ENCODE measurements at regions not wholly inside any gene's neighbourhood (a gene's known extent, or its start where the extent isn't known, plus 50 kb on each side); places are given as distances from the start of the nearest gene placed in this dataset.
"Not testable (repeated sequence)": the region's sequence is repeated elsewhere in the genome, so short reads cannot be mapped to it uniquely, and the experiment has no call there.

DNA sequence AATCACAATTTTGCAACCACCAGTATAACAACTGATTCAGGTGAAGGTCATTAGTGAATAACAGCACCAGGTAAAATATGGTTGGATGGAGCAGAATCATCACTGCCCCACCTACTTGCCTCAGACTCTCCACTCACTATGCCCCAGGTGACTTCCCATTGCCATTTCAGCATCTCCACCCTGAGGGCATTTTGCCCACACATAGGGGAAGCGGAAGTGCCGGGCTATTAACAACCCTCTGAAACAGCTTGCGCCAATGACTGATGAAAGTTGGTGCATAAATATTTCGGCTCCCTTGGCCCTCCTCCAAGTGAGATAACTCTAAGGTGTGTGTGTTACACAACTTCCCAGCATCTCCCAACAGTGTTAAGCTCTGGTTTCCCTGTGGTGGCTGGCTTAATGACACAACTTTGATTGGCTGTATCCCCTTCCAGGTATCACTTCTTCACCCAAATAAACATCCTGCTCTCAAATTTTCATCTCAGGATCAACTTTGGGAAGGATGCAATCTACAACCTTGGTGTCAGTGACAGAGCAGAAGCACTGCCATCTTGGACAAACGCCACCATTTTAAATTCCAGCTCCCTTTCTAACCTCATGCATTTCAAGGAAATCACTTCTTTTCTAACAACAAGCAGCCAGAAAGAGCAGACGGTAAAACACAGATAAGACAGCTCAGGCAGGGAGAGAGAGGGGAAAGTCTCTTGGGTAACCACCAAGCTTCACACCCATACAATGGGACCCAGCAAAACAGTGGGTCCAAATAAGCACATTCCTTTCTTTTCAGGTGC is 73.6 kb upstream of the PPP2R5C start:
- TF ChIP-seq CTCF (conservative IDR thresholded peaks at IDR 0.05), result no peak
- H3K9me3 Mint-ChIP-seq, result no peaks in the 10 kb centered on the region
- no peak for DNase-seq (ENCODE audit: low read depth, low spot score)
- H3K27ac Mint-ChIP-seq (ENCODE audit: unreplicated experiment), result no peak overlapping the region
- H3K36me3 Mint-ChIP-seq (ENCODE audit: low read depth), result peaks cover 3% of the 10 kb centered on the region
- H3K4me1 Mint-ChIP-seq, result no peaks in the 10 kb centered on the region
- peaks cover 36% of the 10 kb centered on the region for H3K27me3 Mint-ChIP-seq (ENCODE audit: low read depth)
- H3K4me3 Mint-ChIP-seq, result no peak overlapping the region

- peaks cover 3% of the 10 kb centered on the region for H3K36me3 Mint-ChIP-seq (ENCODE audit: low read depth)
- no peak for TF ChIP-seq CTCF (conservative IDR thresholded peaks at IDR 0.05)
- no peak for DNase-seq (ENCODE audit: low read depth, low spot score)
- no peak overlapping the region for H3K4me3 Mint-ChIP-seq
- H3K27me3 Mint-ChIP-seq (ENCODE audit: low read depth), result peaks cover 27% of the 10 kb centered on the region
- H3K9me3 Mint-ChIP-seq, result no peaks in the 10 kb centered on the region
- no peak overlapping the region for H3K27ac Mint-ChIP-seq (ENCODE audit: unreplicated experiment)
- H3K4me1 Mint-ChIP-seq, result no peaks in the 10 kb centered on the region
Measured at GRCh38 chr14:101689039-101689501, 72.4 kb upstream of the PPP2R5C start.

- H3K4me1 Mint-ChIP-seq; H3K27ac Mint-ChIP-seq (ENCODE audit: unreplicated experiment); H3K36me3 Mint-ChIP-seq (ENCODE audit: low read depth); H3K4me3 Mint-ChIP-seq; DNase-seq (ENCODE audit: low read depth, low spot score); H3K9me3 Mint-ChIP-seq: not testable (repeated sequence)
- peaks cover 18% of the 10 kb centered on the region for H3K27me3 Mint-ChIP-seq (ENCODE audit: low read depth)
Measured at GRCh38 chr14:101689966-101690365, 71.5 kb upstream of the PPP2R5C start.

DNA sequence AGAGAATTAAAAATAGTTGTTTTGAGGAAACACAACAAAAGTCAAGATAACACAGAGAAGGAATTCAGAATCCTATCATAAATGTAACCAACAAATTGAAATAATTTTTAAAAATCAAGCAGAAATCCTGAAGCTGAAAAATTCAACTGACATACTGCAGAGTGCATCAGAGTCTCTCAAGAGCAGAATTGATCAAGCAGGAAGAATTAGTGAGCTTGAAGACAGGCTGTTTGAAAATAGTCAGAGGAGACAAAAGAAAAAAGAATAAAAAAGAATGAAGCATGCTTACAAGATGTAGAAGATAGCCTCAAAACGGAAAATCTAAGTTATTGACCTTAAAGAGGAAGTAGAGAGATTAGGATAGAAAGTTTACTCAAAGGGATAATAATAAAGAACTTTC is 65.8 kb upstream of the PPP2R5C start:
- Mint-ChIP-seq H3K27me3 (ENCODE audit: low read depth) (peaks cover 42% of the 10 kb centered on the region), H3K9me3 (peaks cover 7% of the 10 kb centered on the region), H3K36me3 (ENCODE audit: low read depth) (no peaks in the 10 kb centered on the region), H3K27ac (ENCODE audit: unreplicated experiment) (no peak overlapping the region), H3K4me3 (no peak overlapping the region), H3K4me1 (no peaks in the 10 kb centered on the region)
- no peak for DNase-seq (ENCODE audit: low read depth, low spot score)
- no peak for TF ChIP-seq CTCF (conservative IDR thresholded peaks at IDR 0.05)

DNA sequence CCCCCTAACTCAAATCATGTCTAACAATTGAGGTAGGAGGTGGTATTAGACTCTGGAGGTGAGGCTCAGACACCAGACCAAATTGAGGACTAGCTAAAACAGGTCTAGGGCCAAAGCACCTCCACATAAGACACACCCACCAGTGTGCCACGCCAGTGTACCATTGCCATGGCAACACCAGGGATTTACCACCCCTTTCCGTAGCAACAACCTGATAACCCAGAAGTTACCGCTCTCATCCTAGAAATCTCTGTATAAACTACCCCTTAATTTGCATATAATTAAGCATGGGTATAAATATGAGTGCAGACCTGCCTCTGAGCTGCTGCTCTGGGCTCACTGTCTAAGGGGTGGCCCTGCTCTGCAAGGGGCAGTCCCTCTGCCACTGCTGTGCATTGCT is 57.4 kb upstream of the PPP2R5C start:
- H3K4me1 Mint-ChIP-seq, result peaks cover 19% of the 10 kb centered on the region
- no peak overlapping the region for H3K4me3 Mint-ChIP-seq
- H3K36me3 Mint-ChIP-seq (ENCODE audit: low read depth), result no peaks in the 10 kb centered on the region
- H3K27ac Mint-ChIP-seq (ENCODE audit: unreplicated experiment), result no peak overlapping the region
- H3K27me3 Mint-ChIP-seq (ENCODE audit: low read depth), result peaks cover 25% of the 10 kb centered on the region
- TF ChIP-seq CTCF (conservative IDR thresholded peaks at IDR 0.05), result no peak
- no peak for DNase-seq (ENCODE audit: low read depth, low spot score)
- no peaks in the 10 kb centered on the region for H3K9me3 Mint-ChIP-seq

DNA sequence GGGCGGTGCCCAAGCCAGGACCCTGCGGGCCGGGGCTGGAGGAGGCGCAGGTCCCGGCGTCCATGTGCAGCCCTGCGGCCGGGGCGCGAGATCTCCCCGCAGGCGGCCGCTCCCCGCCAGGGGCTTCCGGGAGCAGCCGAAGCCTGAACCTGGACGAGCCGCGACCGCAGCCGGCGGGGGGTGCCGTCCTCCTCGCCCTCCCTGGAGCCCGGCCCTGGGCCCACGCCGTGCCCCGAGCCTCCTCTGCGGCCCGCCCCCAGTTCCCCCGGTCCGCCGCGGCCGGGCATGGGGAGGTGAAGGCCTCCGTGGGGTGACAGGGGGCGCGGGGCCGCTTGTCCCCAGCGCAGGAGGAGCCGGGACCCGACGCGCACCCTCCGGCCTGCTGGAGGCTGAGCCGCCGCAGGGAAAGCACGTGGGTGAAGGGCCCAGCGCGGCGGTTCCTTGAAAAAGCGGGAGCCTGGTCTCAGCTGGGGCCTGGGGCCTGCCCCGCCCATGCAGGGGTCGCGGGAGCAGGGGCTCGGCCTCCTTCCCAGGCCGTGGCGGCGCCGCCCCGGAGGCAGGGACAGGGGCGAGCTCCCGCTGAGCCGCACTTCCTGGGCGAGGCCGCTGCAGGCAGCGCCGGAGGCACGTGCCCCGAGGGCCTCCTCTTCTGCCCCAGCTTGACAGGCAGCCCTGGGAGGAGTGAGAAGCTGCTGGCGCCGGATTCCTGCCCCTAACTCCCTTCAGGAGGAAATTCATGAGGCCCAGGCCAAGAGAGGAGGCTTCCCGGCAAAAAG is 55.6 kb upstream of the PPP2R5C start:
- Mint-ChIP-seq H3K27me3 (ENCODE audit: low read depth) (peaks cover 13% of the 10 kb centered on the region), H3K9me3 (no peaks in the 10 kb centered on the region), H3K4me1 (peaks cover 19% of the 10 kb centered on the region), H3K4me3 (no peak overlapping the region), H3K36me3 (ENCODE audit: low read depth) (no peaks in the 10 kb centered on the region), H3K27ac (ENCODE audit: unreplicated experiment) (no peak overlapping the region)
- TF ChIP-seq CTCF (conservative IDR thresholded peaks at IDR 0.05), result no peak
- no peak for DNase-seq (ENCODE audit: low read depth, low spot score)

Data from neural crest cell (in vitro differentiated cells).